C4-2B (cell line): ENCODE measurements at regions not wholly inside any gene's neighbourhood (a gene's known extent, or its start where the extent isn't known, plus 50 kb on each side); places are given as distances from the start of the nearest gene placed in this dataset.

Experiments used
- ZFX ChIP-seq: fragments of 450-650 bp; IDR thresholded peaks from 2 replicates; pipeline ENCODE4 v1.6.1; 2017
- TF ChIP-seq, protein P1 (sequence below): fragments of 450-650 bp; conservative IDR thresholded peaks from 2 replicates; pipeline ENCODE4 v1.5.1; 2017; ENCODE audit warnings: mild to moderate bottlenecking

DNA sequence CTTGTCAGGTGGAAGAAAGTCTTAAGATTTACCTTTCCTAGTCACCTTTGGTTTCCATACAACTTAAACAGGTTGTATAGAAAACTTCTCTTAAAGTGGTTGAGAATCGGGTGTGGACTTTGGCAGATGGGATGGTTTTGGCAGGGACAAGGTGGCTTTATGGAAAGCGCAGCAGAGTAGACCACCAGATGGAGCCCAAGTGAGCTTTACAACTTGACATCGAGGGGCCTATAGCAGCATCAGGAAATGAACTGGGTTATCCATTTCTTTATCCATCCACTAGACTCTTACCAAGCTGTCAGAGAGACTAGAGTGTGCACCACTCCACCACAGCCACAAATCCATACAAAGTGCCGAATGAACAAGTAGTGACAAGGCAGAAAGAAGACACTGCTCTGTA is 85.3 kb upstream of the MBNL1 start:
- TF ChIP-seq, protein P1, sequence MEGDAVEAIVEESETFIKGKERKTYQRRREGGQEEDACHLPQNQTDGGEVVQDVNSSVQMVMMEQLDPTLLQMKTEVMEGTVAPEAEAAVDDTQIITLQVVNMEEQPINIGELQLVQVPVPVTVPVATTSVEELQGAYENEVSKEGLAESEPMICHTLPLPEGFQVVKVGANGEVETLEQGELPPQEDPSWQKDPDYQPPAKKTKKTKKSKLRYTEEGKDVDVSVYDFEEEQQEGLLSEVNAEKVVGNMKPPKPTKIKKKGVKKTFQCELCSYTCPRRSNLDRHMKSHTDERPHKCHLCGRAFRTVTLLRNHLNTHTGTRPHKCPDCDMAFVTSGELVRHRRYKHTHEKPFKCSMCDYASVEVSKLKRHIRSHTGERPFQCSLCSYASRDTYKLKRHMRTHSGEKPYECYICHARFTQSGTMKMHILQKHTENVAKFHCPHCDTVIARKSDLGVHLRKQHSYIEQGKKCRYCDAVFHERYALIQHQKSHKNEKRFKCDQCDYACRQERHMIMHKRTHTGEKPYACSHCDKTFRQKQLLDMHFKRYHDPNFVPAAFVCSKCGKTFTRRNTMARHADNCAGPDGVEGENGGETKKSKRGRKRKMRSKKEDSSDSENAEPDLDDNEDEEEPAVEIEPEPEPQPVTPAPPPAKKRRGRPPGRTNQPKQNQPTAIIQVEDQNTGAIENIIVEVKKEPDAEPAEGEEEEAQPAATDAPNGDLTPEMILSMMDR: peak; percentile 38
- TF ChIP-seq ZFX: no peak
